ENCODE measurements at regions not wholly inside any gene's neighbourhood (a gene's known extent, or its start where the extent isn't known, plus 50 kb on each side); places are given as distances from the start of the nearest gene placed in this dataset.
"Not testable (repeated sequence)": the region's sequence is repeated elsewhere in the genome, so short reads cannot be mapped to it uniquely, and the experiment has no call there.

- H3K4me3 Mint-ChIP-seq; CTCF ChIA-PET; ATAC-seq; DNase-seq; H3K9me3 Mint-ChIP-seq (ENCODE audit: insufficient read depth); H3K36me3 Mint-ChIP-seq (ENCODE audit: low read depth); H3K27me3 Mint-ChIP-seq (ENCODE audit: low read depth); H3K4me1 Mint-ChIP-seq (ENCODE audit: low read depth); POLR2A ChIA-PET; H3K27ac Mint-ChIP-seq: not testable (repeated sequence)
These were observed 4429.9 kb upstream of the TPTE start for GRCh38 chr21:6091335-6092027.

- H3K36me3 Mint-ChIP-seq (ENCODE audit: low read depth); POLR2A ChIA-PET; CTCF ChIA-PET; H3K27me3 Mint-ChIP-seq (ENCODE audit: low read depth); DNase-seq; H3K27ac Mint-ChIP-seq; H3K4me3 Mint-ChIP-seq; ATAC-seq; H3K9me3 Mint-ChIP-seq (ENCODE audit: insufficient read depth); H3K4me1 Mint-ChIP-seq (ENCODE audit: low read depth): not testable (repeated sequence)
These were observed 4429.0 kb upstream of the TPTE start for GRCh38 chr21:6092401-6092800.

GRCh38 chr21:6093419-6093818 lies 4428.0 kb upstream of the TPTE start:
- H3K4me3 Mint-ChIP-seq; CTCF ChIA-PET; H3K27me3 Mint-ChIP-seq (ENCODE audit: low read depth); H3K9me3 Mint-ChIP-seq (ENCODE audit: insufficient read depth); DNase-seq; POLR2A ChIA-PET; ATAC-seq; H3K36me3 Mint-ChIP-seq (ENCODE audit: low read depth); H3K27ac Mint-ChIP-seq; H3K4me1 Mint-ChIP-seq (ENCODE audit: low read depth): not testable (repeated sequence)

- ATAC-seq; H3K27me3 Mint-ChIP-seq (ENCODE audit: low read depth); H3K4me3 Mint-ChIP-seq; DNase-seq; H3K27ac Mint-ChIP-seq; H3K4me1 Mint-ChIP-seq (ENCODE audit: low read depth); H3K36me3 Mint-ChIP-seq (ENCODE audit: low read depth); H3K9me3 Mint-ChIP-seq (ENCODE audit: insufficient read depth); POLR2A ChIA-PET; CTCF ChIA-PET: not testable (repeated sequence)
These were observed 4427.5 kb upstream of the TPTE start for GRCh38 chr21:6093870-6094269.

- H3K27ac Mint-ChIP-seq; H3K4me3 Mint-ChIP-seq; H3K36me3 Mint-ChIP-seq (ENCODE audit: low read depth); H3K9me3 Mint-ChIP-seq (ENCODE audit: insufficient read depth); H3K4me1 Mint-ChIP-seq (ENCODE audit: low read depth); H3K27me3 Mint-ChIP-seq (ENCODE audit: low read depth); DNase-seq; ATAC-seq; CTCF ChIA-PET; POLR2A ChIA-PET: not testable (repeated sequence)
These were observed 4426.1 kb upstream of the TPTE start for GRCh38 chr21:6095304-6095703.

- DNase-seq, CTCF ChIA-PET: not testable (repeated sequence)
These were observed 4424.6 kb upstream of the TPTE start for GRCh38 chr21:6096560-6097424.

GRCh38 chr21:6097736-6098135 lies 4423.6 kb upstream of the TPTE start:
- H3K27me3 Mint-ChIP-seq (ENCODE audit: low read depth); H3K36me3 Mint-ChIP-seq (ENCODE audit: low read depth); H3K4me1 Mint-ChIP-seq (ENCODE audit: low read depth); POLR2A ChIA-PET; CTCF ChIA-PET; ATAC-seq; H3K27ac Mint-ChIP-seq; DNase-seq; H3K9me3 Mint-ChIP-seq (ENCODE audit: insufficient read depth); H3K4me3 Mint-ChIP-seq: not testable (repeated sequence)

More at GRCh38 chr21:6096560-6097424, 4424.6 kb upstream of the TPTE start:
- H3K9me3 Mint-ChIP-seq (ENCODE audit: insufficient read depth); H3K27me3 Mint-ChIP-seq (ENCODE audit: low read depth); H3K4me1 Mint-ChIP-seq (ENCODE audit: low read depth); ATAC-seq; POLR2A ChIA-PET; H3K4me3 Mint-ChIP-seq; H3K27ac Mint-ChIP-seq; H3K36me3 Mint-ChIP-seq (ENCODE audit: low read depth): not testable (repeated sequence)

GRCh38 chr21:6098191-6098935 lies 4423.0 kb upstream of the TPTE start:
- ATAC-seq; H3K4me1 Mint-ChIP-seq (ENCODE audit: low read depth); H3K27me3 Mint-ChIP-seq (ENCODE audit: low read depth); CTCF ChIA-PET; H3K9me3 Mint-ChIP-seq (ENCODE audit: insufficient read depth); H3K4me3 Mint-ChIP-seq; H3K36me3 Mint-ChIP-seq (ENCODE audit: low read depth); DNase-seq; H3K27ac Mint-ChIP-seq; POLR2A ChIA-PET: not testable (repeated sequence)

- H3K36me3 Mint-ChIP-seq (ENCODE audit: low read depth); DNase-seq; H3K9me3 Mint-ChIP-seq (ENCODE audit: insufficient read depth); H3K27ac Mint-ChIP-seq; H3K4me3 Mint-ChIP-seq; POLR2A ChIA-PET; CTCF ChIA-PET; H3K4me1 Mint-ChIP-seq (ENCODE audit: low read depth); ATAC-seq; H3K27me3 Mint-ChIP-seq (ENCODE audit: low read depth): not testable (repeated sequence)
These were observed 4419.8 kb upstream of the TPTE start for GRCh38 chr21:6101588-6101987.

GRCh38 chr21:6104546-6104945 lies 4416.8 kb upstream of the TPTE start:
- POLR2A ChIA-PET; ATAC-seq; DNase-seq; H3K4me3 Mint-ChIP-seq; H3K4me1 Mint-ChIP-seq (ENCODE audit: low read depth); H3K36me3 Mint-ChIP-seq (ENCODE audit: low read depth); CTCF ChIA-PET; H3K9me3 Mint-ChIP-seq (ENCODE audit: insufficient read depth); H3K27me3 Mint-ChIP-seq (ENCODE audit: low read depth); H3K27ac Mint-ChIP-seq: not testable (repeated sequence)

- H3K4me3 Mint-ChIP-seq; DNase-seq; H3K36me3 Mint-ChIP-seq (ENCODE audit: low read depth); H3K4me1 Mint-ChIP-seq (ENCODE audit: low read depth); ATAC-seq; H3K27me3 Mint-ChIP-seq (ENCODE audit: low read depth); H3K9me3 Mint-ChIP-seq (ENCODE audit: insufficient read depth); CTCF ChIA-PET; H3K27ac Mint-ChIP-seq; POLR2A ChIA-PET: not testable (repeated sequence)
These were observed 4414.5 kb upstream of the TPTE start for GRCh38 chr21:6106686-6107567.
